ENCODE measurements at regions not wholly inside any gene's neighbourhood (a gene's known extent, or its start where the extent isn't known, plus 50 kb on each side); places are given as distances from the start of the nearest gene placed in this dataset.

GRCh38 chr1:234968451-234968850, 160.2 kb downstream of the TOMM20 start:
- Histone ChIP-seq H3K36me3 (no peaks in the 10 kb centered on the region), H3K27me3 (no peaks in the 10 kb centered on the region), H3K9me3 (no peaks in the 10 kb centered on the region), H3K4me3 (no peak overlapping the region), H3K27ac (peak overlapping the region; percentile 87), H3K4me1 (peaks cover 51% of the 10 kb centered on the region)
- intact Hi-C loops (cut with DNase I) = no loop called here
- ATAC-seq (no peak), DNase-seq (no peak)
- TF ChIP-seq CTCF (IDR thresholded peaks at IDR 0.05) = no peak

DNA sequence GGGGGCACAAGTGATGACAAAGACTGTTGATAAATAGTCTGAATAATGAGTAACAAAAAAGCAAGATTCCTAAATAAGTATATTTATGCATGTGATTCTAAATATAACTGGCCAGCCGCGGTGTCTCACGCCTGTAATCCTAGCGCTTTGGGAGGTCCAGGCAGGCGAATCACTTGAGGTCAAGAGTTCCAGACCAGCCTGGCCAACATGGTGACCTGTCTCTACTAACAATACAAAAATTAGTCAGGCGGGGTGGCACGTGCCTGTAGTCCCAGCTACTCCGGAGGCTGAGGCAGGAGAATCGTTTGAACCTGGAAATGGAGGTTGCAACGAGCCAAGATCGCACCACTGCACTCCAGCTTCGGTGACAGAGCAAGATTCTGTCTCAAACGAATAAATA, 161.5 kb downstream of the TOMM20 start:
- H3K4me1 ChIP-seq = peaks cover 62% of the 10 kb centered on the region
- ATAC-seq = no peak

DNA sequence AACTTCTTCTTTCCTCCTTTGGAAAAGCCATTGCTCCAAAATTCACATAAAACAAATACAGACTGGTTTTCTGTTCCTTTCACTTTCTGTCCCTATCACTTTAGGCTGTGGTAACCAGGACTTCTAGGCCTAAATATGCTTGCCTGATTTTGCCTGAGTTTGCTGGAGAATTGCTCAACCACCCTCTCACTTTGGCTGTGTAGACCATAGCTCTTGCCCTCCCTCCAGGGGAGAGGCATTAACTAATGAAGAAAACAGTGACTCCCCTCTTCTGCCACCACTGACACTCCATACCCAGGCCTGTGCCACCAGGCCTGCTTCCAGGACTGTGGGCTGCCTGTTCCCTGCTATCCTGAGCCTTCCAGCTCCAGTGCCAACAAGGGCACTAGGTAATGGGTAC, 163.5 kb downstream of the TOMM20 start:
- no peak for ATAC-seq
- TF ChIP-seq CTCF (IDR thresholded peaks at IDR 0.05) = no peak
- peak overlapping the region; percentile 27 for H3K27ac ChIP-seq
- H3K4me1 ChIP-seq = peaks cover 66% of the 10 kb centered on the region
- intact Hi-C loops (cut with DNase I) = no loop called here
- no peaks in the 10 kb centered on the region for H3K9me3 ChIP-seq
- H3K27me3 ChIP-seq = no peaks in the 10 kb centered on the region
- no peak overlapping the region for H3K4me3 ChIP-seq
- H3K36me3 ChIP-seq = no peaks in the 10 kb centered on the region
- no peak for DNase-seq

More for the DNA sequence above, 161.5 kb downstream of the TOMM20 start:
- H3K4me3 ChIP-seq = no peak overlapping the region
- H3K27me3 ChIP-seq = no peaks in the 10 kb centered on the region
- no peak for DNase-seq
- no peak for TF ChIP-seq CTCF (IDR thresholded peaks at IDR 0.05)
- H3K36me3 ChIP-seq = no peaks in the 10 kb centered on the region
- no peak overlapping the region for H3K27ac ChIP-seq
- intact Hi-C loops (cut with DNase I) = no loop called here
- no peaks in the 10 kb centered on the region for H3K9me3 ChIP-seq

DNA sequence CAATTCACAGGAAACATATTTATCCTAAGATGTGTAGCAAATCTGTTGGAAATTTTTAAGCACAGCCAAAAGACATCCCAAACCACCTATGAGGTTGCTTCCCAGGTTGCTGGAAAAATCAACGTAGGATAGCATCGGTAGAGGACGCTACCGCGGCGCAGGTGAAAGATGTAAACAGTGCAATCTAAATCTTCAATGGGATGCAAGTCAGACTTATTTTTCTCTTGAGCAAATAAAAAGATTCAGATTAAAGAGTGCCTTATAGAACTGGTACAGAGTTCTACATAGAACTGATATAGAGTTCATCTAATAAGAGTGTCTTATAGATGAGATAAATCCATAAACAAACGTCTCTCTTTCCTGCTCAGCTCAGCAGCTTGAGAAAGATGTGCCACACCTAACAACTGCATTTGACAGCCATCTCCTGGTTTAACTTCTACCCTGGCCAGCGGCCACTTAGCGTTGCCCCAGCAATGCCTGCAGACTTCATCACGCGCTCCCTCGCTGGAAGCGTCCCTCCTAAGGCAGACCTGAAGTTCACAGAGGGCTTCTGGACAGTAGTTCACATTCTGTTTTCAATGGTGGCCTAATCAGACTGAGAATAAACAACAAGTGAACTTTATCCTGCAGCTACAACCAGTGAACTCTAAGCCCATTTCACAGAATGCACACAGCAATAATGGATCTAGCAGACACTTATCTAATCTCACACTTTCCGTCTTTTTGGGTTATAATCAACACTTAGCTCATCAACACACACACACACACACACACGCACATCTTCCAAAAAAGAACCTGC, 164.5 kb downstream of the TOMM20 start:
- Histone ChIP-seq H3K4me1 (peaks cover 63% of the 10 kb centered on the region), H3K27me3 (no peaks in the 10 kb centered on the region), H3K9me3 (no peaks in the 10 kb centered on the region), H3K27ac (peak overlapping the region; percentile 83), H3K4me3 (no peak overlapping the region), H3K36me3 (no peaks in the 10 kb centered on the region)
- TF ChIP-seq CTCF (IDR thresholded peaks at IDR 0.05) = no peak
- intact Hi-C loops (cut with DNase I) = no loop called here
- ATAC-seq (no peak), DNase-seq (no peak)

- Histone ChIP-seq H3K4me1 (peaks cover 65% of the 10 kb centered on the region), H3K27ac (peak overlapping the region; percentile 83), H3K9me3 (no peaks in the 10 kb centered on the region), H3K27me3 (no peaks in the 10 kb centered on the region), H3K36me3 (no peaks in the 10 kb centered on the region), H3K4me3 (no peak overlapping the region)
- peak; percentile 92 for DNase-seq
- intact Hi-C loops (cut with DNase I) = no loop called here
- no peak for TF ChIP-seq CTCF (IDR thresholded peaks at IDR 0.05)
- ATAC-seq = peak; percentile 80
These were observed 165.3 kb downstream of the TOMM20 start for GRCh38 chr1:234963180-234963903.
